Thyroid gland (tissue), 4 donors: ENCODE measurements at regions not wholly inside any gene's neighbourhood (a gene's known extent, or its start where the extent isn't known, plus 50 kb on each side); places are given as distances from the start of the nearest gene placed in this dataset.

Experiments used
- DNase-seq, 2 donors: peaks; one replicate each; pipeline ENCODE4 v3.0.0-alpha.2; 2019
- H3K27ac ChIP-seq, 3 donors: fragments of 200-600 bp; sonication (generic); 1 replicate in 2 of 3; 2 replicates in 1 of 3; pipeline ENCODE4 v1.5.1; 2016 to 2019; ENCODE audit warnings: mild to moderate bottlenecking in 1 of 3, moderate library complexity in 1 of 3
- H3K27me3 ChIP-seq: fragments of 200-600 bp; sonication (generic); one replicate; pipeline ENCODE4 v1.5.1; 2019
- H3K36me3 ChIP-seq, 2 donors: fragments of 200-600 bp; sonication (generic); one replicate each; pipeline ENCODE4 v1.5.1; 2016 to 2019
- H3K4me1 ChIP-seq, 2 donors: fragments of 200-600 bp; sonication (generic); one replicate each; pipeline ENCODE4 v1.5.1; 2017 to 2019
- H3K4me3 ChIP-seq, 3 donors: fragments of 200-600 bp; sonication (generic); replicated peaks in 1 of 3; 1 replicate in 2 of 3; 2 replicates in 1 of 3; pipeline ENCODE4 v1.5.1; 2016; ENCODE audit warnings: mild to moderate bottlenecking in 1 of 3
- H3K9me3 ChIP-seq: fragments of 200-600 bp; sonication (generic); one replicate; pipeline ENCODE4 v1.5.1; 2017
- CTCF ChIP-seq, 6 experiments: fragments of 200-600 bp in 3 of 6; fragments of 450-650 bp in 3 of 6; sonication (generic) in 3 of 6; IDR thresholded peaks; one replicate each; pipeline ENCODE4 v1.5.1; 2016 to 2019; ENCODE audit warnings: antibody characterized with exemption in 6 of 6, mild to moderate bottlenecking in 2 of 6, inconsistent platforms in 1 of 6, moderate library complexity in 1 of 6
- POLR2A ChIP-seq, 2 donors: fragments of 450-650 bp; IDR thresholded peaks; one replicate each; pipeline ENCODE4 v1.6.1; 2017; ENCODE audit warnings: antibody characterized with exemption in 2 of 2, mild to moderate bottlenecking in 2 of 2, moderate library complexity in 1 of 2
- WGBS, 2 donors: methylation state at CpG; one replicate each; pipeline ENCODE4 v1.1.5; 2017; 5-methylcytosine and 5-hydroxymethylcytosine counted together
- intact Hi-C: fragments of 100-400 bp; cut with DNase I; formaldehyde crosslinking; loops from one replicate; pipeline ENCODE4 v1.15.1; 2023

GRCh38 chr2:181122601-181123000 lies 142.2 kb downstream of the UBE2E3 start:
- Histone ChIP-seq H3K4me3 (no peak overlapping the region), H3K4me1 (no peaks in the 10 kb centered on the region), H3K27ac (no peak overlapping the region), H3K9me3 (no peaks in the 10 kb centered on the region), H3K36me3 (no peaks in the 10 kb centered on the region), H3K27me3 (no peaks in the 10 kb centered on the region)
- WGBS, 2 donors = 95 to 97% methylated on average over 2 of the region's 2 CpGs
- no peak for DNase-seq
- intact Hi-C loops = no loop called here
- TF ChIP-seq POLR2A (IDR thresholded peaks at IDR 0.05) (no peak), CTCF (IDR thresholded peaks at IDR 0.05) (no peak)

DNA sequence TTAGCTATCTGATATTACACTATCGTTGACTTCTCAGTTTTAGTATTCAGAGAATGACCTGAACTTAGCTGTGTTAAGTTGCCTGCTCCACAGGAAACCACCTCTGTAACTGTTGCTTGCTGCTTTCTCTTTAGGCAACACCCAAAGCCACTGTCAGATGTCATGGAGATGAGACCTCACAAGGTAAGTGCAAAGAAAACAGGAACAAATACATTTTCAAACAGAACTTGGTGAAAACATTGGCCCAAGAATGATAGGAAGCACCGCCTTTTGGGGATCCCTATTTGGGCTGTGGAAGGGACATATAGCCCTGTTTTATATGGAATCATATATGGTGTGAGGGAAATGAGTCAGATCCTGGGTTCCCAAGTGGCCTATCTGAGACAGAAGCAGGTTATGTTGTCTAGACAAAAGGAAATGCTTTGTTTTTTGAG lies 143.4 kb downstream of the UBE2E3 start:
- intact Hi-C loops = no loop called here

GRCh38 chr2:181124497-181124896 lies 144.1 kb downstream of the UBE2E3 start:
- WGBS, 2 donors = 69 to 73% methylated on average over 3 of the region's 3 CpGs
- Histone ChIP-seq H3K27me3 (no peaks in the 10 kb centered on the region), H3K36me3 (no peaks in the 10 kb centered on the region), H3K9me3 (no peaks in the 10 kb centered on the region), H3K4me1 (no peaks in the 10 kb centered on the region), H3K27ac (no peak overlapping the region), H3K4me3 (no peak overlapping the region)
- DNase-seq = no peak
- intact Hi-C loops = no loop called here
- TF ChIP-seq POLR2A (IDR thresholded peaks at IDR 0.05) (no peak), CTCF (IDR thresholded peaks at IDR 0.05) (no peak)

More for the DNA sequence above, 143.4 kb downstream of the UBE2E3 start:
- no peaks in the 10 kb centered on the region for H3K27me3 ChIP-seq
- 68 to 82% methylated on average over 2 of the region's 2 CpGs for WGBS, 2 donors
- DNase-seq = no peak
- H3K9me3 ChIP-seq = no peaks in the 10 kb centered on the region
- no peaks in the 10 kb centered on the region for H3K4me1 ChIP-seq
- TF ChIP-seq CTCF (IDR thresholded peaks at IDR 0.05) = no peak
- no peaks in the 10 kb centered on the region for H3K36me3 ChIP-seq
- no peak overlapping the region for H3K4me3 ChIP-seq
- no peak overlapping the region for H3K27ac ChIP-seq

DNA sequence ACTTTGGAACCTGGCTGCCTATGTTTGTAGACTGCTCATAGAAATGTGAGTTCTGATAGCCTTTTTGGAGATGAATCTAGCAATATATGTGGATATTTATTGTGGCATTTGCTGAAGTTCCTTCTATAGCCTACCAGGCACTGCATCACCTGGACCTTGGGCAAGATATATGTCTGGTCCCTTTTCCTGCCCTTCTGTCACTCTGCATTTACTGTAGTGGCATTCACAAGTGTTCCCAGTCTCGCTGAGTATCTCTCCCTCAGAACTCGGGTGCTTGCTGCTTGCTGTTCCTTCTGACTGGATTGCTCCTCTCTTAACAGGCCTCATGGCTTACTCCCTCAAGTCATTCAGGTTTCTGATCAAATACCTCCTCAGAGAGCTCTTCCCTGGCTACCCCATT lies 145.0 kb downstream of the UBE2E3 start:
- no peaks in the 10 kb centered on the region for H3K36me3 ChIP-seq
- TF ChIP-seq POLR2A (IDR thresholded peaks at IDR 0.05) (no peak), CTCF (IDR thresholded peaks at IDR 0.05) (no peak)
- no peak overlapping the region for H3K4me3 ChIP-seq
- intact Hi-C loops = no loop called here
- no peaks in the 10 kb centered on the region for H3K27me3 ChIP-seq
- H3K9me3 ChIP-seq = no peaks in the 10 kb centered on the region
- no peak for DNase-seq
- H3K27ac ChIP-seq = no peak overlapping the region
- H3K4me1 ChIP-seq = no peaks in the 10 kb centered on the region
- WGBS, 2 donors = 61% methylated on average over 2 of the region's 2 CpGs

GRCh38 chr2:181126311-181126868 lies 146.0 kb downstream of the UBE2E3 start:
- Histone ChIP-seq H3K4me1 (no peaks in the 10 kb centered on the region), H3K9me3 (no peaks in the 10 kb centered on the region), H3K4me3 (no peak overlapping the region), H3K27me3 (no peaks in the 10 kb centered on the region), H3K36me3 (no peaks in the 10 kb centered on the region), H3K27ac (no peak overlapping the region)
- TF ChIP-seq POLR2A (IDR thresholded peaks at IDR 0.05) = no peak
- no peak for TF ChIP-seq CTCF (IDR thresholded peaks at IDR 0.05)
- WGBS, 2 donors = 84 to 95% methylated on average over 5 of the region's 5 CpGs
- intact Hi-C loops = no loop called here
- no peak for DNase-seq
